GM12875 (cell line): ENCODE measurements at regions not wholly inside any gene's neighbourhood (a gene's known extent, or its start where the extent isn't known, plus 50 kb on each side); places are given as distances from the start of the nearest gene placed in this dataset.

Experiments used
- H3K4me3 ChIP-seq: one replicate; pipeline ENCODE4 v1.5.1; 2011; ENCODE audit warnings: low read depth, low read length, control low read depth
- CTCF ChIP-seq: IDR thresholded peaks from 2 replicates; pipeline ENCODE4 v1.5.1; 2011; ENCODE audit warnings: low read depth, mild to moderate bottlenecking, control low read depth, inconsistent platforms, low read length, moderate library complexity, borderline replicate concordance; ENCODE audit not compliant: insufficient read depth

DNA sequence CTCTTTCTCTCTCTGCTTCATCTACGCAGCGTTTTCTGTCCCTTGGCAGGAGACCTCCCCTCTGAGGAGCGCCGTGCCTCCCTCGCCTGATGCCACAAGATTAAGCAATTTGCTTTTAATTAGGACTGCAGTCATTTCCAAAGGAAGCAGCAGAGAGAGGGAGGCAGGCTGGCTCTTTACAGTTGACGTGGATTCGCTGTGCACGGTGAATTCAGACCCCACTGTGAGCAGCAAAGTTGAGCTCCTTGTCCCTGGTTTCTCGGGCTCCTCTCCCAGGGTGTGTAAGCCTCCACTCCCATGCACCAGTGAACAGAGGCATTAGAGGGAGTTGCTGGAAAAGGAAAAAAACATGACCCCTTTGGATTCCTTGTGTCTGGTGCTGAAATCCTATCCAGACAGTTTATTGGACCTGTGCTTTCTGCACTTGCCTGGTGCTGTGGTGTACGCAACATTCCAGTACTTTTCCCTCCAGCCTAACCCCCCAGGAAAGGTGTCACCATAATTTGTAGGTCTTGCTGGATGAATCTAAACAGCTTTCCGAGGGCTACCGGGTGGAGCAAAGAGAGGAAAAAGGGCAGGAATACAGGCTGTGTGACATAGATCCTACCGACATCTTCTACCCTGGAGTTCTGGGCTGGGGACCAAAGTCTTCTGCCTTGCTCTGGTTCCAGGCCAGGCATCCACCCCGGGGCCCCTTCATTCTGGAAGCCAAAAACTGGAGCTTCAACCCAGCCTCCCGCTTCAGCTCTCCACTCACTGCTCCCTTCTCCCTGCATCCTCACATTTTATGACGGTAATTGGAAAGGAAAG, 171.0 kb downstream of the MAF start:
- TF ChIP-seq CTCF, result no peak
- H3K4me3 ChIP-seq, result no peak overlapping the region

GRCh38 chr16:79426663-79427062, 173.9 kb downstream of the MAF start:
- no peak overlapping the region for H3K4me3 ChIP-seq
- TF ChIP-seq CTCF, result no peak

DNA sequence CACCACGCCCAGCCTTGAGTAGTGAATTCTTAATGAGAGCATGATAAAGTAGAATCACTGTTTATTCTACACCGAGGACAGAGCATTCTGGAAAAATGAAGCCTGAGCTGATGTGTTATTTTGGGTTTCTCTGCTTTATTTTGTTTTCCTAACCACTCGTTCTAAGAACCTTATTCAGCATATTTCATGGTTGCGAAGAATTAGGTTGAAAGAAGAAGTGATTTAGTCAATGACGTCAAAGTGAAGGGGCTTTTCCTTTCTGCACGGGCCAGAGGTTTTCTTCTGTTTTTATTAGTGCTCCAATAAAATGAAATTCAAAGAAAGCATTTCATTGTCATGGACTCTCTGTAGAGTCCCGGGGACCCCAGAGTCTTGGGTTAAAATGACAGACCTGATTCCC, 178.5 kb downstream of the MAF start:
- no peak for TF ChIP-seq CTCF
- no peak overlapping the region for H3K4me3 ChIP-seq

GRCh38 chr16:79421126-79421525, 179.4 kb downstream of the MAF start:
- H3K4me3 ChIP-seq, result no peak overlapping the region
- TF ChIP-seq CTCF, result no peak

- TF ChIP-seq CTCF, result no peak
- H3K4me3 ChIP-seq, result no peak overlapping the region
Measured at GRCh38 chr16:79420493-79420892, 180.0 kb downstream of the MAF start.

DNA sequence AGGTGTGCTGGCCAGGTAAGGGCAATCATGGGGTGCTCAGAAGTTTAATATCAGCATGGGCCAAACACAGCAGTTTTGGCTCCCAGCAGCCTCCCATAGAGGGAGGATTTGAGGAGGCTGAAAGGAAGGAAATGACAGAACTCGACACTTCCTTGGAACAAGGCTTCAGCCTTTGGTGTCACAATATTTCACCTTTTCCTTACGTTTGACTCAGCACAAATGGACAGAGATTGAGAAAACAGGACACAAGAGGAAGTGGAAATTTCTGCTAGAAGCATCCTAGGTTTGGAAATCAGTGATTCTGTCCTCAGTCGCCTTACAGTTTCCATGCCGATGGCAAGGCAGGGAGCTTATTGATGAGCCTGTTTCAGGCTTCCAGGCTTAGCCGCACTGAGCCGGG, 181.4 kb downstream of the MAF start:
- TF ChIP-seq CTCF, result no peak
- H3K4me3 ChIP-seq, result no peak overlapping the region

- H3K4me3 ChIP-seq, result no peak overlapping the region
- no peak for TF ChIP-seq CTCF
Measured at GRCh38 chr16:79417601-79418008, 182.9 kb downstream of the MAF start.
